Muscle of arm (tissue), 1 donor: ENCODE measurements at regions not wholly inside any gene's neighbourhood (a gene's known extent, or its start where the extent isn't known, plus 50 kb on each side); places are given as distances from the start of the nearest gene placed in this dataset.

Experiments
- DNase-seq: peaks from one replicate; pipeline ENCODE4 v3.0.0-alpha.2; 2013

- DNase-seq = no peak
These were observed 176.7 kb upstream of the CTTNBP2NL start for GRCh38 chr1:112219267-112219666.

DNA sequence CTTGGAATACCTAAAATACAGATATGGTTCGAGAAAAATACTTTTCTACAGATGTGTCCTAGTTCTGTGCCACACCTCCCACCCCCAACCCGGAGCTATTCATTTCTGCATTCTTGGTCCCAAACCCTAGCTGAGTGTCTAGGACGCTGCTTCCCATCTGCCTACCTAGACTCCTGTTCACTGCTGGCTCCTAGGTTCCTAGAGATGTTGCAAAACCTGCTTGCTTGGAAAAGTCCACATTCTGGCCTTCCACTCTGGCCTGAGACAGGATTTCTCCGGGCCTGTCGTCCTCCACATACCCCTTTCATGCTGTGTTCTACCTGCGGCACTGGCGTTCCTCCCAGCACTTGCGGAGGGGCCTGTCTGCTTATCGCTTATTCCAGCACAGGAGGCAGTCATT lies 165.8 kb upstream of the CTTNBP2NL start:
- no peak for DNase-seq

DNA sequence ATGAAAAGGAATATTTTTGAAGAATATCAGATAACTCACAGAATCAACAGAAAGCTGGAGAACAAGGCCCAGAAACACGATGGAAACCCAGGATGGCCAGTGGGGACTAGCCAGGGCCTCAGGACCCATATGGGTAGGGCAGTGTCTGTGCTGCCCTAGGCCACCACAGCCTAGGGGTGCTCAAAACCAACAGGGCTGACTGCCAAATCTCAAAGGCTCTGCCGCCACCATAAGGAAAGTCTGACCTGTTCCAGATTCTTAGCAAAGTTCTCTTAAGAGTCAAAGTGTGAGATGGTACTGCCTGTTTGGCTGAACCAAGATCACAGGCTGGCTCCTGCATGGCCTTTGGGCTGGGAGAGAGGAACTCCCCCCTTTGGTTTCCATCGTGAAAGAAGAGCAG lies 164.7 kb upstream of the CTTNBP2NL start:
- no peak for DNase-seq

- no peak for DNase-seq
These were observed 163.2 kb upstream of the CTTNBP2NL start for GRCh38 chr1:112232848-112233247.

DNA sequence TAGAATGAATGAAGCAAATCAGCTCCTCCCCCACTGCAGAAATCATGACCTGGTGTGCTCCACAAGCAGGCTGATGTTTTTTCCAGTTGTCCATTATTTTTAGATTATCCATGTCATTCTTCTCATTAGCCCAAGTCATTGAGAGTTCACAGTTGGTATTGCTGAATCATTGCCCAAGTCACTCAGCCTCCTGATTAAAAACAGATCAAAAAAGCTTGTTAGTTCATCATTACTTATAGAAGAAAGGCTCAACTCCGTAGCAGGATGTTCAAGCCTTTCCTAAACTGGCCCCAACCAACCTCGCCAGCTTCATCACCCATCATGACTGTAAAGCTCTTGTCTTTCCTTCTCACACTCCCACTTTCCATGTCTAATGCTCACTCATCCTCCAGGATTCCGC lies 161.3 kb upstream of the CTTNBP2NL start:
- DNase-seq = no peak

DNA sequence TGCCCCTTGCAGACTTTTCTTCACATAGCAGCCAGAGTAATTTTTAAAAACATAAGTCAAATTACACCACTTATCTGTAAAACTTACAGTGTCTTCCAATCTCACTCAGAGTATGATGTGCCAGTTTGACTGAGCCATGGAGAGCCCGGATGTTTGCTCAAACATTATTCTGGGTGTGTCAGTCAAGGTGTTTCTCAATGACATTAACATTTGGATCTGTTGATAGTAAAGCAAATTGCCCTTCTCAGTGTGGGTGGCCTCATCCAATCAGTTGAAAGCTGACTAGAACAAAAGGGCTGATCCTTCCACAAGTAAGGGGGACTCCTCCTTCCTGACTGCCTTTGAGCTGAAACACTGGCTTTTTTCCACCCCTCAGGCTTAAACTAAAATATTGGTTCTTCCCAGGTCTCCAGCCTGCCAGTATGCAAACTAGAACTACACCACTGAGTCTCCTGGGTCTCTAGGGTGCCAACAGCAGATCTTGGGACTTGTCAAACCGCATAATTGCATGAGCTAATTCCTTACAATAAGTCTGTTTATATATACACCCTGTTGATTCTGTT lies 157.9 kb upstream of the CTTNBP2NL start:
- no peak for DNase-seq

GRCh38 chr1:112239683-112240330 lies 156.2 kb upstream of the CTTNBP2NL start:
- no peak for DNase-seq

GRCh38 chr1:112242470-112242869 lies 153.5 kb upstream of the CTTNBP2NL start:
- no peak for DNase-seq

- DNase-seq = no peak
These were observed 151.9 kb upstream of the CTTNBP2NL start for GRCh38 chr1:112244131-112244530.

DNA sequence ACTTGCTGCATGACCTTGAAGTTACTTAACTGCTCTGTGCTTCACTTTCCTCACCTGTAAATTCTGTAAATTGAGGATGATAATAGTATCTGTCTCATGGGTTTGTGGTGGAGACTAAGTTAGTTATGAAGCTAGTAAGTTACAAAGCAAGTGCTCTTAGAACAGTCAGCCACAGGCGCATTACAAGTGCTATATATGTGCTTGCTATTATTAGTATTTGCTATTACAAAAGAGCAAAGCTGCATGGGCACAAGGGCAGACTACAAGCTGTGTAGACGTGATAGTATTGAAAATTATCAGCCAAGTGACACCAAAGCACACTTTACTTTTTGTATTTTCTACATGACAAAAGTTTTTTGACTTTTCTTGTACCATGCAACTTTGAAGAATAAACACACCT lies 150.9 kb upstream of the CTTNBP2NL start:
- DNase-seq = no peak

DNA sequence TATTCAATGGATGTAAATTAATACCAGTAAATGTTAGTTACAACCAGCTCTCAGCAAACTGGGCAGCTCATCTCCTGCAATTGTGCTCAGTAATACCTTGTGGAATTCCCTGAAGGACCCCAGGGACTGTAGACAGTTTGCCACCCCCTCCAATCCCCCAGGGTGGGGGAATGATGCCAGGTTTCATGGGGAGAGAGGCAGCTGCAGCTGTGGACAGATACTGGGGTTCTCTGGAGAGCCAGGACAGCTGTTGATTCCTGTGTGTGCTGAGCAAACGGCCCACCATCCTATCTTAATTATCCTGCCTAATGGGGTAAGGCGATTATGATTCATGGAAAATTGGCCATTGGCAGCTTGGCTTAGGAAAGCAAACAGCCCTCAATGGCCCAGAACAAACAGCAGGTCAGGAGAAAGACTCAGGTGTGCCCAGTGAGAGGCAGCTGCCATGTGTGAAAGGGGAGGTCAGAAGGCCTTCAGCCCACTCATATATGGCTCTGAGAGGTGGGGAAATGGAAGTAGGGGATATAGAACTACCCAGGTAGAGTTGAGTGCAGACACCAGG lies 148.9 kb upstream of the CTTNBP2NL start:
- DNase-seq = no peak

GRCh38 chr1:112247961-112248360 lies 148.1 kb upstream of the CTTNBP2NL start:
- no peak for DNase-seq

DNA sequence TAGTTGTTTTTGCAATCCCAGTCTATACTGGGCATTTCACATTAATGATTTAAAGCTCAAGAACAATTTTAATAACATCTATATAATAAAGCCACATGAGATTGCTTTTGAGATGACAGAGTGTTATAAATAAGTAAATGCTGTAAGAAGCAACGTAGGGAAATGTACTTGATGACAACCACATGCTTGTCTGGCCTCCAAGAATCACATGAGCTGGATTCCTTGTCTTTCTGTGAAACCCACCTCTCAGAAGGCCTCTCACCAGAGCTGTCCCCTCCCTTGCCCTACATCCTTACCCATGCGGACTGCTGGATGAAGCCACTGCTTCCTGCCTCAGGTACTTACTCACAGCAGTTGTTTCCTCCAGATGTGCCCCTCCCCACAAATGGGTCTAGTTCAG lies 145.1 kb upstream of the CTTNBP2NL start:
- no peak for DNase-seq

DNA sequence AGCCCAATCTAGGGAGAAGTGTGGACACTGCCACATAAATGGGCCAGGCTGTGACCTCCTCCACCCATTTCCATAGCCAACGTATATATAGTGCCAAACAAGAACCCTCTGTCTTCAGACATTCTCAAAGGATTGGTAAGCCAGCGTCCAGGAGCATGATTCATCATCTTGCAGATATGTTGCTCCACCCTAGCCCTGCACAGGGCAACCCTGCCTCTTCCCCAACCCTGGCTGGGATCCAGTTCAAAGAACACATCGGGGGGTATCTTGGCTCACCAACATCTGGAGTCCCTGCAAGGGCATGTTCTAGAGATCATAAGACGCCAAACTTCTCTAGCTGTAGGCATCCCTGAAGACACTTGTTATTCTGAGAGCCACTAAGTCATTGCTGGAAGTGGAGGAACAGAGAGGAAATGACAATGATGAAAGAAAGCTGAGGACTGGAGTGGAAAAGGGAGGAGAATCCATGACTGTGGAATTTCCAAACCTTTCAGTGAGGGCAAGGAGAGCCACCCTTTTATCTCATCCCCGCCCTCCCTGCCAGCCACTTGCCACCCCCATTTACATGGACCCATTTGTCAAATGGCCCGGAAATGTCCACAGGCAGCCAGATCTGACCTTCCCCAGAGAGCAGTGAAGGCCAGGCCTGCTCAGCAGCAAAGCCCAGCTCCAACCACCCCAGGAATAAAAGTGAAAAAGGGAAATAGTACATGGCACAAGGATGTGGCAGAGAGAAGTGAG lies 144.1 kb upstream of the CTTNBP2NL start:
- no peak for DNase-seq

DNA sequence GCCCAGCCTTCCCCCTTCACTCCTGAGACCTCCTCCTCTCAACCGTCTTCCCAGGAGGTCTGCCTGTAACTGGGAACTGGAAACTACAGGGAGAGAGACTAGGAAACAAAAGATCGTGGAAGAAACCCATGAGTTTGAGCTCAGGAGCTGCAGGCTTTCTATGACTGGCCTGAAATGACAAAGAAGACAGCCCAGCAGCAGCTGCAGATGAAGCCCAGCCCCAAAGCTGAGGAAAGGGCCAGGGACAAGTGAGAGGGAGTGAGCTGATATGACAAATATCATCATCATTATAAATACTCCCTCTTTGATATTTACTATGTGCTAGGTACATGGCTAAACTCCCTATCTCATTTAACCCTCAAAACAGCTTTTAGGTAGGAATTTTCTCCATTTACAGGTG lies 142.6 kb upstream of the CTTNBP2NL start:
- no peak for DNase-seq

DNA sequence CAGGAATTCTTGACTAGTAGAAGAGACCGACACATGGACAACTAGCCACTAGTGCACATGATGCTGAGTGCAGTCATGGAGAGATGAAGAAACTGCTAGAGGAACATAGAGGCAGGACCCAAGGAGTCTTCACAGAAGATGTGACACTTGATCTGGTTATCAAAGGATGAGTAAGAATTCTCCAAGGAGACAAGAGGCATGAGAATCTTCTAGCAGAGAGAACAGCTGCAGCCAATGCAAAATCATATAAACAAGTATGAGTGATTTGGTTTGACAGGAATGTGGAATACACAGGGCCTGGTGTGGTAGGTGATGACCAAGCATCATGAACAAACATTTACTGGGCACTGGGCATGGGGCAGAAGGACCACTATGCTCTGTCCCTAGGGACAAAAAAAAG lies 140.9 kb upstream of the CTTNBP2NL start:
- DNase-seq = no peak

- DNase-seq = no peak
These were observed 139.6 kb upstream of the CTTNBP2NL start for GRCh38 chr1:112256411-112256810.

DNA sequence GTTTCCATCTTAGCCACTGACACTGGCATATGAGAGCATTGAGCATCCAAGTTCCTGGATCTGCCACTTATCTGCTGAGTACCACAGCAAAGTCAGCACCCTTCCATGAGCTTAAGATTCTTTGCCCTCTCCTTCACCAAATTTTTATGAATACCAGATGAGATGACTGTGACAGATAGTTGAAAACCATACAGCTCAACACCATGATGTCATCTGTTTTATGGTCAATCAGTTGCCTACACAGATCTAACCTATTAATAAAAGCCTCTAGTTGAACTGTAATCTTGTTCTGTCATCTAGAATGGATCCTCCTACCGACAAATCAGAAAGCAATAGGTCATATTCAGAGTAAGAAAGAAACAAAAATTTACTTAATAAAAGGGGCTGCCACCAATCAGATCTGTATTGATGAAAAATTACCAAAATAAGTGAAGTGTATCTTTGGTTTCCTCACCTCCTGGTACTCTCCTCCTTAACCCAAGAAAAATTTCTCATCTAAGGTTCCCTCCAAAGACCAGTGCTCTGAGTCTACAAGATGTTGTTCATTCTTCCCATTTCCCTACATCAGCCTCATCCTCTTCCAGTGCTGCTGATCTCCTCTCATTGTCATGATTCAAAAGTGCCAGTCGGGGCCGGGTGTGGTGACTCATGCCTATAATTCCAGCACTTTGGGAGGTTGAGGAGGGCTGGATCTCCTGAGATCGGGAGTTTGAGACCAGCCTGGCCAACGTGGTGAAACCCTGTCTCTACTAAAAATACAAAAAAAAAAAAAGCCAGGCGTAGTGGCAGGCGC lies 138.8 kb upstream of the CTTNBP2NL start:
- no peak for DNase-seq

DNA sequence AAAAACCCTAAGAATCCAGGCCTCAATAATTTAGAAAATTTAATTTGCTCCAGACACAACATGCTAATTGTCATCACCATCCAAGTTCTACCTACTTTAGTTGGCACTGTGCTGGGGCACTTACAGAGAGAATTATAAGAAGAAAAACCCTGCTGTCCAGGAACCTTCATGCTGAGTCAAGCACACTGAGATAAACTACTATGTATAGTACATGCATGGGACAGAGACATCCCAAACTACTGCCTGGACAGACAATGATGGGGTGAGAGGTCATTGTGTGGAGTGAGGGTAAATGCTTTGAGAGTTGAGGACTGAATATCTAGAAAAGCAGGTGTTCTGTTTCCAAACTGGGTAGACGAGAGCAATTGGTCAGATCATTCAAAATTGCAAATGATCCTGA lies 135.3 kb upstream of the CTTNBP2NL start:
- no peak for DNase-seq

GRCh38 chr1:112262316-112262715 lies 133.7 kb upstream of the CTTNBP2NL start:
- no peak for DNase-seq

DNA sequence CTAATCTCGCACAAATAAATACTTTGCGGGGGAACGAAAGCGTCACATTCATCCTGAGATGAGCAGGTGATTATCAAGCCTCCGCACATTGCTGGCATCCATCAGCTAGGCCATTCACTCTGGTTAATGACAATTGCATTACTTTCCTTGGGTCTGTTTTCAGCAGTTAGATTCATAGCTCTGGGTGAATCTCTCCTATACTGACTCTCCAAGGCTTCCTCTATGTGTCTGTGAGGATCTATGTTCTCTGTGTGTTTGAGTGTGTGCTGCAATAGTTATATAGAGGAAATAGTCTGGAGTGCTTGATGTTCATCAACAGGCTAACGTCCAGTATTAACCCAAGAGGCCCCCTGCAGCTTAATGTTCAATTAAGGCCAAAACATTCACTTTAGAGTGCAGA lies 133.0 kb upstream of the CTTNBP2NL start:
- no peak for DNase-seq

DNA sequence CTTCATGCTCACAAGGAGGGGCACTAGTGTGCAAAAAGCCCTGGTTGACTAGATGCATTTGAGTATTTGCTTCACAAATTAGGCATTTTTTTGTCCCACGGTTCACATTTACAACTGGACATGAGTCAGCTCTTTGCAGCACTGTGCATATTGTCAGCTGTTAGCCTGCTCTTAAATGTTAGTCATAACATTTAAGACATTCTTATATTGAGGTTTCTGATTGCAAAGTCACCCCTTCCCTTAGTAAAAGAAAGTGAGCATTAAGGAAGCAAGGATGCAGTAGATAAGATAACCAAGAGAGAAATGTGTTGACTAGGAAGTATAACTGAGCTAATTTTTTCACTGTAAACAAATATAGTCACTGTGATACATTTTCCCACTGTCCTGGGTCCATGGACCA lies 132.6 kb upstream of the CTTNBP2NL start:
- DNase-seq = no peak
